Suprapubic skin (tissue), 4 donors: ENCODE measurements at regions not wholly inside any gene's neighbourhood (a gene's known extent, or its start where the extent isn't known, plus 50 kb on each side); places are given as distances from the start of the nearest gene placed in this dataset.
A peak's percentile ranks its signal among the peaks of the same experiment; 100 is the strongest.

ENCODE experiments used
- DNase-seq, 2 donors: peaks; one replicate each; pipeline ENCODE4 v3.0.0-alpha.2; 2019; ENCODE audit warnings: low spot score in 2 of 2
- H3K27ac ChIP-seq: fragments of 200-600 bp; sonication (generic); one replicate; pipeline ENCODE4 v1.5.1; 2019
- H3K27me3 ChIP-seq: fragments of 200-600 bp; sonication (generic); one replicate; pipeline ENCODE4 v1.5.1; 2019
- H3K36me3 ChIP-seq: fragments of 200-600 bp; sonication (generic); one replicate; pipeline ENCODE4 v1.5.1; 2019
- H3K4me1 ChIP-seq: fragments of 200-600 bp; sonication (generic); one replicate; pipeline ENCODE4 v1.5.1; 2019
- H3K4me3 ChIP-seq: fragments of 200-600 bp; sonication (generic); one replicate; pipeline ENCODE4 v1.5.1; 2019; ENCODE audit warnings: mild to moderate bottlenecking
- H3K9me3 ChIP-seq: fragments of 200-600 bp; sonication (generic); one replicate; pipeline ENCODE4 v1.5.1; 2019
- EP300 ChIP-seq: sonication (generic); formaldehyde crosslinking; IDR thresholded peaks from one replicate; pipeline ENCODE4 v1.6.1; 2017; ENCODE audit warnings: antibody characterized with exemption
- POLR2A ChIP-seq, 2 donors: fragments of 450-650 bp; IDR thresholded peaks; one replicate each; pipeline ENCODE4 v1.6.1; 2017; ENCODE audit warnings: antibody characterized with exemption in 2 of 2, mild to moderate bottlenecking in 2 of 2, moderate library complexity in 2 of 2
- POLR2AphosphoS5 ChIP-seq, 3 donors: sonication (generic); formaldehyde crosslinking; IDR thresholded peaks; one replicate each; pipeline ENCODE4 v1.6.1; 2017; ENCODE audit warnings: antibody characterized with exemption in 3 of 3
- WGBS: methylation state at CpG from one replicate; pipeline ENCODE4 v1.1.5; 2018; 5-methylcytosine and 5-hydroxymethylcytosine counted together
- TF ChIP-seq, protein P1 (sequence below), 2 donors: fragments of 200-600 bp in 1 of 2; fragments of 450-650 bp in 1 of 2; sonication (generic) in 1 of 2; IDR thresholded peaks; one replicate each; pipeline ENCODE4 v1.5.1; 2016 to 2019; ENCODE audit warnings: antibody characterized with exemption in 2 of 2, mild to moderate bottlenecking in 1 of 2, moderate library complexity in 1 of 2

GRCh38 chr22:48288376-48288940, 1526.0 kb downstream of the TBC1D22A start:
- Histone ChIP-seq H3K27ac (no peak overlapping the region), H3K4me1 (no peaks in the 10 kb centered on the region), H3K4me3 (no peak overlapping the region), H3K27me3 (no peaks in the 10 kb centered on the region), H3K9me3 (no peaks in the 10 kb centered on the region), H3K36me3 (no peaks in the 10 kb centered on the region)
- no peak for TF ChIP-seq POLR2A (IDR thresholded peaks at IDR 0.05)
- no peak for TF ChIP-seq POLR2AphosphoS5 (IDR thresholded peaks at IDR 0.05)
- 47% methylated on average over 3 of the region's 3 CpGs for WGBS
- peak in 1 of 2 donors; percentile 32 for DNase-seq

DNA sequence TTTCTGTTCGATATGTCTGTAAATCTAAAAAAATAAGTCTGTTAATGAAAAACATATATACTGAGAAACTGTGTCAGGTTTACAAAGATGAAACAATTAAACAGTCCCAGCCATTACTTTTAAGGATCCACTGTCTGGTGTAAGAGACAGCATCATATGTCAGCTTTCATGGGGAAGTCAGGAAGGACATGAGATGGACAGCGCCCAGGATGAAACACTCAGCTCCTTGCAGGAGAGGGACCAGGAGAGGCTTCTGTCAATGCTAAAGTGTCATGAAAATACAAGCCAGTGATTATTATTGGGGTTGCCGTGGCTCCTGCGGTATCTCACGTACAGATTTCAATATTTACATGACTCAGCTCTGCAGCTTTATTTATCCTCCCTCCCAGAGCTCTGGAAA, 1524.6 kb downstream of the TBC1D22A start:
- H3K9me3 ChIP-seq = no peaks in the 10 kb centered on the region
- no peaks in the 10 kb centered on the region for H3K4me1 ChIP-seq
- H3K27ac ChIP-seq = no peak overlapping the region
- H3K27me3 ChIP-seq = peaks cover 3% of the 10 kb centered on the region
- H3K4me3 ChIP-seq = no peak overlapping the region
- H3K36me3 ChIP-seq = no peaks in the 10 kb centered on the region
- peak in 1 of 2 donors; percentile 53 for DNase-seq
- 60% methylated on average over 5 of the region's 5 CpGs for WGBS
- no peak for TF ChIP-seq EP300
- TF ChIP-seq POLR2AphosphoS5 (IDR thresholded peaks at IDR 0.05) = no peak
- TF ChIP-seq POLR2A (IDR thresholded peaks at IDR 0.05) = no peak
- TF ChIP-seq, protein P1, sequence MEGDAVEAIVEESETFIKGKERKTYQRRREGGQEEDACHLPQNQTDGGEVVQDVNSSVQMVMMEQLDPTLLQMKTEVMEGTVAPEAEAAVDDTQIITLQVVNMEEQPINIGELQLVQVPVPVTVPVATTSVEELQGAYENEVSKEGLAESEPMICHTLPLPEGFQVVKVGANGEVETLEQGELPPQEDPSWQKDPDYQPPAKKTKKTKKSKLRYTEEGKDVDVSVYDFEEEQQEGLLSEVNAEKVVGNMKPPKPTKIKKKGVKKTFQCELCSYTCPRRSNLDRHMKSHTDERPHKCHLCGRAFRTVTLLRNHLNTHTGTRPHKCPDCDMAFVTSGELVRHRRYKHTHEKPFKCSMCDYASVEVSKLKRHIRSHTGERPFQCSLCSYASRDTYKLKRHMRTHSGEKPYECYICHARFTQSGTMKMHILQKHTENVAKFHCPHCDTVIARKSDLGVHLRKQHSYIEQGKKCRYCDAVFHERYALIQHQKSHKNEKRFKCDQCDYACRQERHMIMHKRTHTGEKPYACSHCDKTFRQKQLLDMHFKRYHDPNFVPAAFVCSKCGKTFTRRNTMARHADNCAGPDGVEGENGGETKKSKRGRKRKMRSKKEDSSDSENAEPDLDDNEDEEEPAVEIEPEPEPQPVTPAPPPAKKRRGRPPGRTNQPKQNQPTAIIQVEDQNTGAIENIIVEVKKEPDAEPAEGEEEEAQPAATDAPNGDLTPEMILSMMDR (IDR thresholded peaks at IDR 0.05) = no peak

DNA sequence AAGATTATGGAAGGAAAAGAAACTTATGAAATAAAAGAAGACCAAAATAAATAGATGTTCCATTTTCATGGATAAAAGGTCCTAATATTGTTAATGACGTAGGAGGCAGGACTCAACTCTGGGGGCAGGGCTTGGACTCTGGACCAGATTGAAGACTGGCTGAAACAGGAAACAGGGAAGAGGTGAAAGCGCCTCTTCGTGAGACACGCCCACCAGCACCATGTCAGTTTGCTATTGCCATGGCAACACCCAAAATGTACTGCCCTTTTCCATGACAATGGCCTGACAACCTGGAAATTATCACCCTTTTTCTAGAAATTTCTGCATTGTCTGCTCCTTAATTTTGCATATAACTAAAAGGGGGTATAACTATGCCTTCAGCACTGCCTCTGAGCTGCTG, 1522.2 kb downstream of the TBC1D22A start:
- Histone ChIP-seq H3K4me1 (no peaks in the 10 kb centered on the region), H3K27ac (no peak overlapping the region), H3K4me3 (no peak overlapping the region), H3K9me3 (no peaks in the 10 kb centered on the region), H3K27me3 (peaks cover 3% of the 10 kb centered on the region), H3K36me3 (no peaks in the 10 kb centered on the region)
- WGBS = 93% methylated on average over 4 of the region's 4 CpGs
- no peak for TF ChIP-seq POLR2AphosphoS5 (IDR thresholded peaks at IDR 0.05)
- TF ChIP-seq, protein P1 (IDR thresholded peaks at IDR 0.05) = no peak
- TF ChIP-seq POLR2A (IDR thresholded peaks at IDR 0.05) = no peak
- TF ChIP-seq EP300 = no peak
- DNase-seq = peak in 1 of 2 donors; percentile 59

DNA sequence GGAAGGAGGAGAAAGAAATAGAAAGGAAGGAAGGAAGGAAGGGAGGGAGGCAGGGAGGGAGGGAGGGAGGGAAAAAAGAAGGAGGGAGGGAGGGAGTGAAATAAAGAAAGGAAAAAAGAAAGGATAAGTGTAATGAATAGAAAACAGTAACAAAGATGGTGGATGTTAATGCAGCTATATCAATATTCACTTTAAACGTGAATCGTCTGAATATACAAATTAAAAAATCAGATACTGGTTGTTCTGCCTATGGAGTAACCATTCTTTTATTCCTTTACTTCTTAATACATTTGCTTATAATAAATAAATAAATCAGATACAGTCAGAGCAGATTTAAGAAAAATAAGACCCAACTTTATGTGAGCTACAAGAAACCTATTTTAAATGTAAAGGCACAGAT, 1520.4 kb downstream of the TBC1D22A start:
- Histone ChIP-seq H3K27me3 (peaks cover 16% of the 10 kb centered on the region), H3K9me3 (no peaks in the 10 kb centered on the region), H3K4me3 (no peak overlapping the region), H3K4me1 (peaks cover 15% of the 10 kb centered on the region), H3K27ac (no peak overlapping the region), H3K36me3 (no peaks in the 10 kb centered on the region)
- DNase-seq = no peak
- TF ChIP-seq, protein P1 (IDR thresholded peaks at IDR 0.05) = no peak
- TF ChIP-seq POLR2AphosphoS5 (IDR thresholded peaks at IDR 0.05) (no peak), EP300 (no peak), POLR2A (IDR thresholded peaks at IDR 0.05) (no peak)
- 94% methylated on average over 2 of the region's 2 CpGs for WGBS

DNA sequence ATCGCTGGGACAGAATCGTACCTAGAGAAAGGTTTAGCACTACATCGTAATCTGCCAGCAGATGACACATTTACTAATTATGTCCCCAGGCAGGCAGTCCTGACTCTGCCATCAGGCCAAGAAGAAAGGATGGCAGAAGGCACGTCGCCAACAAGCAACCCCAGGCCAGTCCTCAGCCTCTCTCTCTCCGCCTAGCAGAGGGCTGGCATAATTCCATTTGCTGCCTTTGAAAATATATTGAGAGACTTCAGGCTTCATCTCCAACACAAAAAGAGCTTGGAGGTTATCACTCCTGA, 1517.0 kb downstream of the TBC1D22A start:
- Histone ChIP-seq H3K4me1 (peaks cover 21% of the 10 kb centered on the region), H3K9me3 (no peaks in the 10 kb centered on the region), H3K27me3 (peaks cover 30% of the 10 kb centered on the region), H3K27ac (no peak overlapping the region), H3K4me3 (no peak overlapping the region), H3K36me3 (no peaks in the 10 kb centered on the region)
- 51% methylated on average over 3 of the region's 6 CpGs for WGBS
- TF ChIP-seq EP300 (no peak), POLR2A (IDR thresholded peaks at IDR 0.05) (no peak), POLR2AphosphoS5 (IDR thresholded peaks at IDR 0.05) (no peak)
- TF ChIP-seq, protein P1 (IDR thresholded peaks at IDR 0.05) = no peak
- no peak for DNase-seq
